ENCODE measurements at regions not wholly inside any gene's neighbourhood (a gene's known extent, or its start where the extent isn't known, plus 50 kb on each side); places are given as distances from the start of the nearest gene placed in this dataset.

- in situ Hi-C loops (cut with HindIII; ENCODE audit: extremely low pct_ligation_motif_present, low pct_unique_long_range_greater_than_20kb): no loop called here
- BruUV-seq (replicated peaks): no TSS peak
- Histone ChIP-seq H3K4me3 (replicated peaks in 1 of 3; ENCODE audit: insufficient read depth in 1 of 3, low read depth in 2 of 3, low read length in 3 of 3) (no peak overlapping the region), H3K27me3 (ENCODE audit: control insufficient read depth in 1 of 2, insufficient read depth in 2 of 2, low read length in 2 of 2) (peaks cover 3 to 23% of the 10 kb centered on the region in 2 experiments; a peak in 4 of 5 replicates), H3K4me2 (ENCODE audit: low read depth, low read length) (no peak overlapping the region), H3K36me3 (replicated peaks in 1 of 2; ENCODE audit: control insufficient read depth in 1 of 2, insufficient read depth in 2 of 2, low read length in 2 of 2) (no peaks in the 10 kb centered on the region), H3K9ac (ENCODE audit: insufficient read depth, low read depth, low read length) (no peak overlapping the region), H3K79me2 (ENCODE audit: insufficient read depth, low read length) (no peaks in the 10 kb centered on the region), H3K4me1 (ENCODE audit: insufficient read depth, low read length) (no peaks in the 10 kb centered on the region), H3K9me3 (ENCODE audit: low read length) (no peaks in the 10 kb centered on the region), H2AFZ (ENCODE audit: low read length) (no peak overlapping the region), H3K27ac (ENCODE audit: extremely low read length, insufficient read depth, low read length) (no peak overlapping the region), H4K20me1 (ENCODE audit: insufficient read depth, low read length) (no peaks in the 10 kb centered on the region)
- ChIA-PET CTCF (ENCODE audit: low intra/inter-chr PET ratio, low total read pairs) (no interaction called here), POLR2A (no interaction called here)
- DNase-seq (ENCODE audit: low spot score) (no peak), FAIRE-seq (no peak), ATAC-seq (no peak)
- intact Hi-C loops (cut with micrococcal nuclease; ENCODE audit: unreplicated experiment): no loop called here
- WGBS (ENCODE audit: low lambda C conversion rate): 40% methylated on average over 18 of the region's 18 CpGs
- TF ChIP-seq NR2F1 (CRISPR knock-in tag; IDR thresholded peaks at IDR 0.05) (no peak), PRMT3 (CRISPR knock-in tag; IDR thresholded peaks at IDR 0.05; ENCODE audit: borderline replicate concordance, low read depth) (no peak), SP140L (CRISPR knock-in tag; IDR thresholded peaks at IDR 0.05; ENCODE audit: borderline replicate concordance) (no peak), STAT5B (CRISPR knock-in tag; IDR thresholded peaks at IDR 0.05) (no peak), ZNF232 (CRISPR knock-in tag; IDR thresholded peaks at IDR 0.05; ENCODE audit: borderline replicate concordance) (no peak), GTF2F1 (IDR thresholded peaks at IDR 0.05; ENCODE audit: low read length) (no peak), SMARCE1 (IDR thresholded peaks at IDR 0.05; ENCODE audit: borderline replicate concordance) (no peak), ZNF780A (CRISPR knock-in tag; IDR thresholded peaks at IDR 0.05) (no peak), SMYD3 (CRISPR knock-in tag; IDR thresholded peaks at IDR 0.05) (no peak), ZNF607 (CRISPR knock-in tag; IDR thresholded peaks at IDR 0.05; ENCODE audit: borderline replicate concordance) (no peak), ZNF850 (CRISPR knock-in tag; conservative IDR thresholded peaks at IDR 0.05) (no peak), ZFP90 (CRISPR knock-in tag; IDR thresholded peaks at IDR 0.05; ENCODE audit: borderline replicate concordance) (no peak)
- TF ChIP-seq, protein P1, sequence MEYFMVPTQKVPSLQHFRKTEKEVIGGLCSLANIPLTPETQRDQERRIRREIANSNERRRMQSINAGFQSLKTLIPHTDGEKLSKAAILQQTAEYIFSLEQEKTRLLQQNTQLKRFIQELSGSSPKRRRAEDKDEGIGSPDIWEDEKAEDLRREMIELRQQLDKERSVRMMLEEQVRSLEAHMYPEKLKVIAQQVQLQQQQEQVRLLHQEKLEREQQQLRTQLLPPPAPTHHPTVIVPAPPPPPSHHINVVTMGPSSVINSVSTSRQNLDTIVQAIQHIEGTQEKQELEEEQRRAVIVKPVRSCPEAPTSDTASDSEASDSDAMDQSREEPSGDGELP (IDR thresholded peaks at IDR 0.05; ENCODE audit: borderline replicate concordance, low read depth): no peak
- TF ChIP-seq, protein P2, sequence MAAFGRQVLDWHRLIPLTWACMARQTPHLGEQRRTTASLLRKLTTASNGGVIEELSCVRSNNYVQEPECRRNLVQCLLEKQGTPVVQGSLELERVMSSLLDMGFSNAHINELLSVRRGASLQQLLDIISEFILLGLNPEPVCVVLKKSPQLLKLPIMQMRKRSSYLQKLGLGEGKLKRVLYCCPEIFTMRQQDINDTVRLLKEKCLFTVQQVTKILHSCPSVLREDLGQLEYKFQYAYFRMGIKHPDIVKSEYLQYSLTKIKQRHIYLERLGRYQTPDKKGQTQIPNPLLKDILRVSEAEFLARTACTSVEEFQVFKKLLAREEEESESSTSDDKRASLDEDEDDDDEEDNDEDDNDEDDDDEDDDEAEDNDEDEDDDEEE (CRISPR knock-in tag; IDR thresholded peaks at IDR 0.05): no peak
- TF ChIP-seq, protein P3, sequence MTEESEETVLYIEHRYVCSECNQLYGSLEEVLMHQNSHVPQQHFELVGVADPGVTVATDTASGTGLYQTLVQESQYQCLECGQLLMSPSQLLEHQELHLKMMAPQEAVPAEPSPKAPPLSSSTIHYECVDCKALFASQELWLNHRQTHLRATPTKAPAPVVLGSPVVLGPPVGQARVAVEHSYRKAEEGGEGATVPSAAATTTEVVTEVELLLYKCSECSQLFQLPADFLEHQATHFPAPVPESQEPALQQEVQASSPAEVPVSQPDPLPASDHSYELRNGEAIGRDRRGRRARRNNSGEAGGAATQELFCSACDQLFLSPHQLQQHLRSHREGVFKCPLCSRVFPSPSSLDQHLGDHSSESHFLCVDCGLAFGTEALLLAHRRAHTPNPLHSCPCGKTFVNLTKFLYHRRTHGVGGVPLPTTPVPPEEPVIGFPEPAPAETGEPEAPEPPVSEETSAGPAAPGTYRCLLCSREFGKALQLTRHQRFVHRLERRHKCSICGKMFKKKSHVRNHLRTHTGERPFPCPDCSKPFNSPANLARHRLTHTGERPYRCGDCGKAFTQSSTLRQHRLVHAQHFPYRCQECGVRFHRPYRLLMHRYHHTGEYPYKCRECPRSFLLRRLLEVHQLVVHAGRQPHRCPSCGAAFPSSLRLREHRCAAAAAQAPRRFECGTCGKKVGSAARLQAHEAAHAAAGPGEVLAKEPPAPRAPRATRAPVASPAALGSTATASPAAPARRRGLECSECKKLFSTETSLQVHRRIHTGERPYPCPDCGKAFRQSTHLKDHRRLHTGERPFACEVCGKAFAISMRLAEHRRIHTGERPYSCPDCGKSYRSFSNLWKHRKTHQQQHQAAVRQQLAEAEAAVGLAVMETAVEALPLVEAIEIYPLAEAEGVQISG (CRISPR knock-in tag; IDR thresholded peaks at IDR 0.05): no peak
- TF ChIP-seq, protein P4, sequence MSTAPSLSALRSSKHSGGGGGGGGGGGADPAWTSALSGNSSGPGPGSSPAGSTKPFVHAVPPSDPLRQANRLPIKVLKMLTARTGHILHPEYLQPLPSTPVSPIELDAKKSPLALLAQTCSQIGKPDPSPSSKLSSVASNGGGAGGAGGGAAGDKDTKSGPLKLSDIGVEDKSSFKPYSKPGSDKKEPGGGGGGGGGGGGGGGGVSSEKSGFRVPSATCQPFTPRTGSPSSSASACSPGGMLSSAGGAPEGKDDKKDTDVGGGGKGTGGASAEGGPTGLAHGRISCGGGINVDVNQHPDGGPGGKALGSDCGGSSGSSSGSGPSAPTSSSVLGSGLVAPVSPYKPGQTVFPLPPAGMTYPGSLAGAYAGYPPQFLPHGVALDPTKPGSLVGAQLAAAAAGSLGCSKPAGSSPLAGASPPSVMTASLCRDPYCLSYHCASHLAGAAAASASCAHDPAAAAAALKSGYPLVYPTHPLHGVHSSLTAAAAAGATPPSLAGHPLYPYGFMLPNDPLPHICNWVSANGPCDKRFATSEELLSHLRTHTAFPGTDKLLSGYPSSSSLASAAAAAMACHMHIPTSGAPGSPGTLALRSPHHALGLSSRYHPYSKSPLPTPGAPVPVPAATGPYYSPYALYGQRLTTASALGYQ (CRISPR knock-in tag; IDR thresholded peaks at IDR 0.05): no peak
These were observed 440.1 kb downstream of the MTX2 start for GRCh38 chr2:176709149-176709951.

Measured in HepG2 (cell line).